Suppressor macrophage treated with lipopolysaccharide for 4 hours (primary cell): ENCODE measurements at regions not wholly inside any gene's neighbourhood (a gene's known extent, or its start where the extent isn't known, plus 50 kb on each side); places are given as distances from the start of the nearest gene placed in this dataset.

Source experiments
- DNase-seq: peaks from one replicate; pipeline ENCODE4 v3.0.0-alpha.2; 2020

DNA sequence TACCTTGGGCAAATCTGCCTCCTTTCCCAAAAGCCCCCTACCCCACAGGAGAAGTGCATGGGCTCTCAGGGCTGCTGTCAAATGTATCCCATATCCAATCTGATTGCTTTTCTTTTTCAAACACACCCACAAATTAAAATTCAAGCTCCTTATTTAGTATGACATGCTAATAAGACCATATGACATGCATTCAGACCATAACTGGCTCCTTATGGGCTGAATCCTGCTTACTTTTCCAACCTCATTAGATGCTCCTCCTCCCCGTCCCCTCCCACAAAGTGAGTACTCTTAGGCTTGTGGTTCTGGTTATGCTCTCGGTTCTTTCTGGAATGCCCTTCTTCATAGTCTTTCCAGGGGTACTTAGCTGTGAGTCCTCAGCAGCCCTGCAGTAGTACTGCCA lies 59.0 kb upstream of the TOM1L1 start:
- no peak for DNase-seq

DNA sequence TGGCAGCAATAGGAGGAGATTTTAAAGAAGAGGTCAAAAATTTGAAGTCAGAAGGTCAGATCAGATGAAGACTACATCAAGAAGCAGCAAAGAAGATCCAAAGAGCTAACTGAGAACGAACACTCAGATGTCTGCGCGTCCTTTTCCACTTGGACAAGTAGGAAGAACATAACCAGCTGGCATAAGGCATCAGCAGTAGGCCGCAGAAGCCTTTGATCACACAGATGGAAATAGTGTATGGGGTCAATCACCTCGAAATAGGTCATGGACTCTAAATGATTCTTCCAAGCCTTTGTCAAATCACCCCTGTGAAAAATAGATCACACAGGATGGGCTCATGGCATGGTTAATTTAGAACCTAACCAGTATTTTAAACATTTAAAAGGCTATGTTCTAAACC lies 56.4 kb upstream of the TOM1L1 start:
- no peak for DNase-seq

DNA sequence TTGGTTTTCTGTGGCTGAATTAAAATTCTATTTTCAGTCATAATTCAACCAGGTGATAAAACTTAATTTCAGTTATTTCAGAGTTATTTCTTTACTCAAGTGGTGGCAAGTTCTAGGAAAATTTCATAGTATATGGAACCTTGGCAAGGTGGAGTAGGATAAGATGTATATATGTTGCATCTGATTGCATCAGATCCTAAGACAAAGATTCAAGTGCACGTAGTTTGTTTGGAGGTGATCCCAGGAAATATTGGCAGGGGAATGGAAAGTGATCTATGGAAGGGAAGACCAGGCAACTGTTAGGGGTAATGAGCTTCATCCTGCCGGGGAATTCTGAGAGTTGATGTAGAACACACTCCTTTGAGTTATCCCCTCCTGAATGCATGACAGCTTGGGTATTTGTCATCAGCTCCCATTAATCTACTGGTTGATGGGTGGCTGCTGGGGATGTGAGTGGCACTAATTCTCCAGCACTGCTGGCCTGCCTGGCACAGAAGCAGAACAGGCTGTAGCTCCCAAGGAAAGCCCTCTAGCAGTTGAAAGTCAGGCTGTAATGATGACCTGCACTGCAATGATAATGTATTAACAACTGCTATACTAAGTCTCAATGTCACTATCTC lies 52.2 kb upstream of the TOM1L1 start:
- DNase-seq: no peak

DNA sequence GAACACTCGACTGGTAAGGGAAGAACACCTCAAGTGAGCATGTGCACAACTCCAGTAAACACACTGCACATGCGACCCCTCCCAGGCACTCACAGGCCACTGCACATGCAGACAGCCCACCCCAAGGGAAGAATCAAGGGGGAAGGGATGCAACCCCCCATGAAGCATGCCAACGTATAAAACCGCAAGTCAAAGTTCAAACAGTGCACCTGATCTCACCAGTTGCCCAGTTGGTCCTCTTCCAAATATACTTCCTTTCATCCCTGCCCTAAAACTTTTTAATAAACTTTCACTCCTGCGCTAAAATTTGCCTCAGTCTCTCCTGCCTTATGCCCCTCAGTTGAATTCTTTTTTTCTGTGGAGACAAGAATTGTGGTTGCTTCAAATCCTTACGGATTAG lies 51.0 kb upstream of the TOM1L1 start:
- DNase-seq: no peak
